Sigmoid colon (tissue), 6 donors: ENCODE measurements at regions not wholly inside any gene's neighbourhood (a gene's known extent, or its start where the extent isn't known, plus 50 kb on each side); places are given as distances from the start of the nearest gene placed in this dataset.

Experiments
- DNase-seq: peaks from one replicate; pipeline ENCODE4 v3.0.0-alpha.2; 2019
- H3K27ac ChIP-seq, 4 donors: fragments of 200-600 bp; sonication (generic); one replicate each; pipeline ENCODE4 v1.5.1; 2016 to 2019; ENCODE audit warnings: mild to moderate bottlenecking in 1 of 4
- H3K27me3 ChIP-seq, 3 donors: fragments of 200-600 bp; sonication (generic); one replicate each; pipeline ENCODE4 v1.5.1; 2019; ENCODE audit warnings: mild to moderate bottlenecking in 1 of 3
- H3K36me3 ChIP-seq, 4 donors: fragments of 200-600 bp; sonication (generic); one replicate each; pipeline ENCODE4 v1.5.1; 2016 to 2019
- H3K4me1 ChIP-seq, 4 donors: fragments of 200-600 bp; sonication (generic); one replicate each; pipeline ENCODE4 v1.5.1; 2017 to 2019
- H3K4me3 ChIP-seq, 4 donors: fragments of 200-600 bp; sonication (generic); one replicate each; pipeline ENCODE4 v1.5.1; 2017 to 2019; ENCODE audit warnings: mild to moderate bottlenecking in 2 of 4, moderate library complexity in 1 of 4
- H3K9me3 ChIP-seq, 4 donors: fragments of 200-600 bp in 3 of 4; sonication (generic) in 3 of 4; one replicate each; pipeline versions ENCODE4 v1.5.1 to v1.6.1; 2013 to 2019
- EP300 ChIP-seq, 4 donors: sonication (generic); formaldehyde crosslinking; IDR thresholded peaks; one replicate each; pipeline ENCODE4 v1.6.1; 2017; ENCODE audit warnings: antibody characterized with exemption in 4 of 4
- POLR2A ChIP-seq, 2 donors: fragments of 450-650 bp; IDR thresholded peaks; one replicate each; pipeline ENCODE4 v1.6.1; 2016; ENCODE audit warnings: antibody characterized with exemption in 2 of 2, mild to moderate bottlenecking in 2 of 2, moderate library complexity in 2 of 2
- POLR2AphosphoS5 ChIP-seq, 4 donors: sonication (generic); formaldehyde crosslinking; IDR thresholded peaks; one replicate each; pipeline ENCODE4 v1.6.1; 2017; ENCODE audit warnings: antibody characterized with exemption in 4 of 4
- WGBS, 2 donors: extraction: QIAGEN DNeasy Blood & Tissue Kit; methylation state at CpG; one replicate each; pipeline ENCODE4 v1.1.7; 2013; 5-methylcytosine and 5-hydroxymethylcytosine counted together
- intact Hi-C: fragments of 100-400 bp; cut with DNase I; formaldehyde crosslinking; loops from one replicate; pipeline ENCODE4 v1.15.1; 2023
- TF ChIP-seq, protein P1 (sequence below), 4 experiments: fragments of 450-650 bp in 3 of 4; fragments of 200-600 bp in 1 of 4; IDR thresholded peaks; one replicate each; pipeline ENCODE4 v1.5.1; 2016 to 2019; ENCODE audit warnings: antibody characterized with exemption in 4 of 4, mild to moderate bottlenecking in 3 of 4, moderate library complexity in 2 of 4
- donor health status: healthy with polysubstance abuse.
- donor health status: healthy.

GRCh38 chr13:34114581-34114980, 296.6 kb downstream of the RFC3 start:
- Histone ChIP-seq H3K9me3 (peaks cover 0 to under 1% (median 0%) of the 10 kb centered on the region in 4 donors), H3K4me1 (no peaks in the 10 kb centered on the region), H3K4me3 (no peak overlapping the region), H3K36me3 (no peaks in the 10 kb centered on the region), H3K27me3 (no peaks in the 10 kb centered on the region), H3K27ac (no peak overlapping the region)
- WGBS, 2 donors = 69 to 83% methylated on average over 3 of the region's 3 CpGs
- no peak for DNase-seq
- TF ChIP-seq POLR2AphosphoS5 (IDR thresholded peaks at IDR 0.05) (no peak), EP300 (IDR thresholded peaks at IDR 0.05) (no peak), POLR2A (IDR thresholded peaks at IDR 0.05) (no peak)
- TF ChIP-seq, protein P1, sequence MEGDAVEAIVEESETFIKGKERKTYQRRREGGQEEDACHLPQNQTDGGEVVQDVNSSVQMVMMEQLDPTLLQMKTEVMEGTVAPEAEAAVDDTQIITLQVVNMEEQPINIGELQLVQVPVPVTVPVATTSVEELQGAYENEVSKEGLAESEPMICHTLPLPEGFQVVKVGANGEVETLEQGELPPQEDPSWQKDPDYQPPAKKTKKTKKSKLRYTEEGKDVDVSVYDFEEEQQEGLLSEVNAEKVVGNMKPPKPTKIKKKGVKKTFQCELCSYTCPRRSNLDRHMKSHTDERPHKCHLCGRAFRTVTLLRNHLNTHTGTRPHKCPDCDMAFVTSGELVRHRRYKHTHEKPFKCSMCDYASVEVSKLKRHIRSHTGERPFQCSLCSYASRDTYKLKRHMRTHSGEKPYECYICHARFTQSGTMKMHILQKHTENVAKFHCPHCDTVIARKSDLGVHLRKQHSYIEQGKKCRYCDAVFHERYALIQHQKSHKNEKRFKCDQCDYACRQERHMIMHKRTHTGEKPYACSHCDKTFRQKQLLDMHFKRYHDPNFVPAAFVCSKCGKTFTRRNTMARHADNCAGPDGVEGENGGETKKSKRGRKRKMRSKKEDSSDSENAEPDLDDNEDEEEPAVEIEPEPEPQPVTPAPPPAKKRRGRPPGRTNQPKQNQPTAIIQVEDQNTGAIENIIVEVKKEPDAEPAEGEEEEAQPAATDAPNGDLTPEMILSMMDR (IDR thresholded peaks at IDR 0.05) = no peak
- intact Hi-C loops = no loop called here

DNA sequence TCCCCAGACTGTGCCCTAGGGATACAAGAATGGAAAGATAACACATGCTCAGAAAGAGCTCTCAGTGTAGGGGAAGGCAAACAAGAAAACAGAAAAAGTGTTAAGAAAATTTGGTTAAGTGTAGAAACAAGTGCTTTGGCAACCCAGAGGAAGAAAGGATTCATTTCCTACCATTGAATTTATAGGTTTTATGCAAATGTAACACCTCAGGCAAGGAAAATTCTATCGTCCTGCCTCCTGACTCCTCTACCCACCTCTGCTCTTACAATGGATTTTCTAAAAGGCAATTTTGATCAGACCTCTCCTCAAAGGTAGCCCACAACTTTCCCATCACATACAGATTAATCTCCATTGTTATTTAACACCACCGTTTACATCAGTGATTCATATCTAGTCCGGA, 298.7 kb downstream of the RFC3 start:
- no peak for TF ChIP-seq POLR2AphosphoS5 (IDR thresholded peaks at IDR 0.05)
- TF ChIP-seq EP300 (IDR thresholded peaks at IDR 0.05) = no peak
- no peak for DNase-seq
- Histone ChIP-seq H3K4me3 (no peak overlapping the region), H3K27ac (no peak overlapping the region), H3K36me3 (no peaks in the 10 kb centered on the region), H3K9me3 (no peaks in the 10 kb centered on the region), H3K27me3 (no peaks in the 10 kb centered on the region), H3K4me1 (no peaks in the 10 kb centered on the region)
- intact Hi-C loops = no loop called here
- WGBS, 2 donors = 85 to 92% methylated on average over 3 of the region's 3 CpGs

DNA sequence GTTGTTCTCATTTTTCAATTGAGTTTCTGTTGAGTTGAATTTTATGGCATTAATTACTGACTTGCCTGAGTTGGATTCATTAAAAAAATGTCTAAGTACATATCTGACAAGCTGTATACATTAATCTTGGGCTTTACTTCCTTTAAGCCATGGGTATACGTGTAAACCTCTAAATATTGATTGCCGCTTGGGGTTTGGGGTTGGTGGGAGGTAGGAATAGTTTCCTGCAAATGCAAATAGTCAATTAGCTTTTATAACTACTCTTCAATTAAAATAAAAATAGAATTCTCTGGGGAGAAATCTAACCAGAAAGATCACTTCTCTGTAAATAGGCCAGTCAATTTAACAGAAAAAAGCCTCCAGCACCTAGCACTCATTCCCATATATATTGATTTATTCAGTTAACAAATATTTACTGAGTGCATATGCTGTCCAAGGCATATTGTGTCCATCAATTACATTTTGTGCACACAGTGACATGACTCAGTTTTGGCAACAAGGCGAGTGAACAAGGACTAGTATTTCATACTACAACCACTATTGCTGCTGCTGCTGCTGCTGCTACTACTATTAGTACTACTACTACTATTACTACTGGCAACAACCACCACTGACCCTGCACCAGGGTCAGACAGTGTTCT, 306.8 kb downstream of the RFC3 start:
- no peak for TF ChIP-seq EP300 (IDR thresholded peaks at IDR 0.05)
- TF ChIP-seq POLR2AphosphoS5 (IDR thresholded peaks at IDR 0.05) = no peak
- TF ChIP-seq POLR2A (IDR thresholded peaks at IDR 0.05) = no peak
- TF ChIP-seq, protein P1 (IDR thresholded peaks at IDR 0.05) = no peak
- H3K36me3 ChIP-seq = no peaks in the 10 kb centered on the region
- H3K4me3 ChIP-seq = no peak overlapping the region
- intact Hi-C loops = no loop called here
- no peaks in the 10 kb centered on the region for H3K9me3 ChIP-seq
- no peaks in the 10 kb centered on the region for H3K27me3 ChIP-seq
- no peak for DNase-seq
- no peak overlapping the region for H3K27ac ChIP-seq
- H3K4me1 ChIP-seq = no peaks in the 10 kb centered on the region
- WGBS, 2 donors = 44 to 68% methylated on average over 3 of the region's 3 CpGs

DNA sequence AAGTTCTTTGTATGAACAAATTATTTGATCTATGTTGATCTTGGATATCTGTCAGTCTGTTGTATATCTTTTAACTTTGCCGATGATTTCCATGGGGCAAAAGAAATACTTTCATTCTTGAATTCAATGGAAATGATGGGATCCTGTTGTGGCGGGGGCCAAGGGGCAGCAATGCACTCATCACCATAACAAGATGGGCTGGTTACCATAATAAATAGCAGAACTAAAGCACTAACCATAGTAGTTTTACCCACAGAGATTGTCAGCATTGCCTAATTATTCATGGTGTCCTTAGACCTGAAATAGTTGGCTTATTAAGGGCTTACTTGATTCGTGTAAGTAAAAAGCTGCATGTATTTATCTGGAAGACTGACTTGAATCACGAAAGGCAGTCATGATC, 309.6 kb downstream of the RFC3 start:
- no peak overlapping the region for H3K4me3 ChIP-seq
- H3K36me3 ChIP-seq = no peaks in the 10 kb centered on the region
- no peaks in the 10 kb centered on the region for H3K27me3 ChIP-seq
- intact Hi-C loops = no loop called here
- H3K27ac ChIP-seq = no peak overlapping the region
- no peaks in the 10 kb centered on the region for H3K9me3 ChIP-seq
- TF ChIP-seq POLR2AphosphoS5 (IDR thresholded peaks at IDR 0.05) (no peak), EP300 (IDR thresholded peaks at IDR 0.05) (no peak), POLR2A (IDR thresholded peaks at IDR 0.05) (no peak)
- TF ChIP-seq, protein P1 (IDR thresholded peaks at IDR 0.05) = no peak
- H3K4me1 ChIP-seq = no peaks in the 10 kb centered on the region
- DNase-seq = no peak
- 92 to 95% methylated on average over 4 of the region's 4 CpGs for WGBS, 2 donors

DNA sequence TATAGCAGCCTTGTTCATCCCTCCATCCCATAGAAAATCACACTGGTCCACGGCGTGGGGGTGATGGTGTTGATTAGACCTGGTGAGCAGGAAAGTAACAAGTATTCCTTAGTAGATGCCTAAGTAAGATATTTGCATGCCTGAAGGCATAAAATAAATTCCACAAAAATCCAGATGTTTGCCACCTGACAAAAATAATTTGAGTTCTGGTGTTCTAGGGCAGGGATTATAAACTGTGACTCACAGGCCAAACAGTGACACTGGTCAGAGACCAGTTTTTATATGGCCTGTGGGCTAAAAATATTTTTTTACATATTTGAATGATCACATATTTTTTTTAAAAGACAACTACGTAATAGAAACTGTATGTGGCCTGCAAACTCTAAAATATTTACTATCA, 310.7 kb downstream of the RFC3 start:
- H3K27ac ChIP-seq = no peak overlapping the region

More for the DNA sequence above, 310.7 kb downstream of the RFC3 start:
- Histone ChIP-seq H3K9me3 (no peaks in the 10 kb centered on the region), H3K4me1 (no peaks in the 10 kb centered on the region), H3K27me3 (no peaks in the 10 kb centered on the region), H3K36me3 (no peaks in the 10 kb centered on the region), H3K4me3 (no peak overlapping the region)
- DNase-seq = no peak
- intact Hi-C loops = no loop called here
- WGBS, 2 donors = 87 to 89% methylated on average over 3 of the region's 3 CpGs
- TF ChIP-seq, protein P1 (IDR thresholded peaks at IDR 0.05) = no peak
- TF ChIP-seq POLR2A (IDR thresholded peaks at IDR 0.05) = no peak
- TF ChIP-seq EP300 (IDR thresholded peaks at IDR 0.05) = no peak
- TF ChIP-seq POLR2AphosphoS5 (IDR thresholded peaks at IDR 0.05) = no peak
